ENCODE measurements at regions not wholly inside any gene's neighbourhood (a gene's known extent, or its start where the extent isn't known, plus 50 kb on each side); places are given as distances from the start of the nearest gene placed in this dataset.

- no peak overlapping the region for H3K9ac ChIP-seq (ENCODE audit: low read length)
- no peak for ATAC-seq
- H3K4me3 ChIP-seq (replicated peaks in 1 of 2; ENCODE audit: low read depth in 1 of 2, low read length in 2 of 2) = no peak overlapping the region
- ChIA-PET CTCF (no interaction called here), POLR2A (no interaction called here), RAD21 (ENCODE audit: low non-redundant PET in 1 of 2, low total read pairs in 2 of 2, uncharacterized antibody in 2 of 2, unreplicated experiment in 2 of 2) (no interaction called here)
- H3K27ac ChIP-seq (ENCODE audit: low read depth, low read length) = no peak overlapping the region
- no peaks in the 10 kb centered on the region for H3K9me3 ChIP-seq (ENCODE audit: control insufficient read depth in 1 of 2, insufficient read depth in 1 of 2, low read depth in 1 of 2, low read length in 2 of 2)
- H3K4me2 ChIP-seq (ENCODE audit: low read length) = no peak overlapping the region
- no peaks in the 10 kb centered on the region for H3K36me3 ChIP-seq (ENCODE audit: control insufficient read depth in 1 of 2, insufficient read depth in 2 of 2, low read length in 2 of 2)
- H3K27me3 ChIP-seq (ENCODE audit: insufficient read depth, low read length) = peaks cover 20% of the 10 kb centered on the region; the same call in 1 of the 2 replicates
- H4K20me1 ChIP-seq (ENCODE audit: insufficient read depth) = no peaks in the 10 kb centered on the region
- no peaks in the 10 kb centered on the region for H3K79me2 ChIP-seq (ENCODE audit: insufficient read depth, low read length)
- intact Hi-C loops (cut with micrococcal nuclease) = no loop called here
- no peaks in the 10 kb centered on the region for H3K9me2 ChIP-seq (ENCODE audit: insufficient read depth)
- TF ChIP-seq POLR2AphosphoS5 (IDR thresholded peaks at IDR 0.05; ENCODE audit: low read depth, low read length) (no peak), ZBTB33 (IDR thresholded peaks at IDR 0.05; ENCODE audit: extremely low read depth, insufficient replicate concordance, low read length) (no peak), EGR1 (IDR thresholded peaks at IDR 0.05; ENCODE audit: low read depth) (no peak), ZNF274 (IDR thresholded peaks at IDR 0.05; ENCODE audit: low read depth, low read length) (no peak), CBX3 (IDR thresholded peaks at IDR 0.05; ENCODE audit: low read depth) (no peak), SP1 (IDR thresholded peaks at IDR 0.05; ENCODE audit: low read depth) (no peak), TCF7L2 (IDR thresholded peaks at IDR 0.05; ENCODE audit: borderline replicate concordance, extremely low read depth, insufficient read depth, insufficient read length) (no peak), CEBPB (IDR thresholded peaks at IDR 0.05; ENCODE audit: low read depth) (no peak), EZH2phosphoT487 (IDR thresholded peaks at IDR 0.05; ENCODE audit: borderline replicate concordance) (no peak), EZH2 (IDR thresholded peaks at IDR 0.05) (no peak), CTCF (IDR thresholded peaks at IDR 0.05 in 2 of 3, conservative IDR thresholded peaks at IDR 0.05 in 1 of 3; ENCODE audit: borderline replicate concordance in 1 of 3, insufficient read depth in 1 of 3, low read depth in 2 of 3, low read length in 2 of 3) (no peak), ATF3 (IDR thresholded peaks at IDR 0.05) (no peak)
- no peak for DNase-seq (ENCODE audit: low read depth, low spot score)
- H3K4me1 ChIP-seq (ENCODE audit: control insufficient read depth in 1 of 2, insufficient read depth in 2 of 2, low read length in 2 of 2) = no peaks in the 10 kb centered on the region
- H2AFZ ChIP-seq (ENCODE audit: low read depth, low read length, poor library complexity, severe bottlenecking) = no peak overlapping the region
- BruUV-seq (replicated peaks) = no TSS peak
Measured at GRCh38 chr22:49332691-49333090, 495.0 kb downstream of the BRD1 start.
